ENCODE measurements at regions not wholly inside any gene's neighbourhood (a gene's known extent, or its start where the extent isn't known, plus 50 kb on each side); places are given as distances from the start of the nearest gene placed in this dataset.

DNA sequence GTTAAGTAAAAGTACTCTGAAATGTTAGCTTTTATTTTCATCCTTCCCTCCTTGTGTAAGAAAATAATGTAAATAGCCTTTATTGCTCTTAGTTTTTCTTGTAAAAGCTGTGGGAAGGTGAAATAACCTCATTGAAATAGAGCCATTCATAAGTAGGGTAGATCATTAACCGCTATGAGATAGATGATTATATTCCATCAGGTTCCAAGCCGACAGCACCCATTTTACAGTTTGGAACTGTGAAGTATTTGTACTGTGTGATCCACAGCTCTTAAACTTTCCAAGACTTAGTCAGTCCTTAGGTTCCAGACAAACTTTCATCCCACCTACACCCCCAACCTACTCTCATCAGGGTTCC, 216.5 kb downstream of the TSHZ3 start:
- no peak for DNase-seq (ENCODE audit: low read depth)
- TF ChIP-seq, protein P1, sequence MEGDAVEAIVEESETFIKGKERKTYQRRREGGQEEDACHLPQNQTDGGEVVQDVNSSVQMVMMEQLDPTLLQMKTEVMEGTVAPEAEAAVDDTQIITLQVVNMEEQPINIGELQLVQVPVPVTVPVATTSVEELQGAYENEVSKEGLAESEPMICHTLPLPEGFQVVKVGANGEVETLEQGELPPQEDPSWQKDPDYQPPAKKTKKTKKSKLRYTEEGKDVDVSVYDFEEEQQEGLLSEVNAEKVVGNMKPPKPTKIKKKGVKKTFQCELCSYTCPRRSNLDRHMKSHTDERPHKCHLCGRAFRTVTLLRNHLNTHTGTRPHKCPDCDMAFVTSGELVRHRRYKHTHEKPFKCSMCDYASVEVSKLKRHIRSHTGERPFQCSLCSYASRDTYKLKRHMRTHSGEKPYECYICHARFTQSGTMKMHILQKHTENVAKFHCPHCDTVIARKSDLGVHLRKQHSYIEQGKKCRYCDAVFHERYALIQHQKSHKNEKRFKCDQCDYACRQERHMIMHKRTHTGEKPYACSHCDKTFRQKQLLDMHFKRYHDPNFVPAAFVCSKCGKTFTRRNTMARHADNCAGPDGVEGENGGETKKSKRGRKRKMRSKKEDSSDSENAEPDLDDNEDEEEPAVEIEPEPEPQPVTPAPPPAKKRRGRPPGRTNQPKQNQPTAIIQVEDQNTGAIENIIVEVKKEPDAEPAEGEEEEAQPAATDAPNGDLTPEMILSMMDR (IDR thresholded peaks at IDR 0.05; ENCODE audit: control insufficient read depth, insufficient read depth, low read depth, low read length, missing control alignments) = no peak
- no peak overlapping the region for H3K4me3 ChIP-seq (ENCODE audit: control insufficient read depth, low read depth, low read length)

DNA sequence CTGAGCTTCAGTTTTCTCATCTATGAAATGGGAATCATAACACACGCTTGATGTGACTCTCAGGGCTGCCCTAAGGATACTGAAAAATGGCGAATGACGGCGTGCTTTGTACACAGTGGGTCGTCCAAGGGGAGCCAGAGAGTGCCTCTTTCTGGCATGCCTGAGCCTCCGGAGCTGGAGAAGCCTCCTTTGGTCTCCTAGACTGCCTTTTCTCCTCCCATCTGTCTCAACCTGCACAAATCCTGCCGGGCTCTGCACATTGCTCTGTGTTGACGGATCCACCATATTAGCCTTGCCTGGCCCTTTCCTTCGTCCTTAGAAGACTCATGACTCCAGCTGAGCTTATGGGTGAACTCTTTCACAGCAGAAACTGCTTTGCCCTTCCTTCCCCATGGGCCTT, 220.9 kb downstream of the TSHZ3 start:
- TF ChIP-seq, protein P1 (IDR thresholded peaks at IDR 0.05; ENCODE audit: control insufficient read depth, insufficient read depth, low read depth, low read length, missing control alignments) = no peak
- H3K4me3 ChIP-seq (ENCODE audit: control insufficient read depth, low read depth, low read length) = no peak overlapping the region
- no peak for DNase-seq (ENCODE audit: low read depth)

DNA sequence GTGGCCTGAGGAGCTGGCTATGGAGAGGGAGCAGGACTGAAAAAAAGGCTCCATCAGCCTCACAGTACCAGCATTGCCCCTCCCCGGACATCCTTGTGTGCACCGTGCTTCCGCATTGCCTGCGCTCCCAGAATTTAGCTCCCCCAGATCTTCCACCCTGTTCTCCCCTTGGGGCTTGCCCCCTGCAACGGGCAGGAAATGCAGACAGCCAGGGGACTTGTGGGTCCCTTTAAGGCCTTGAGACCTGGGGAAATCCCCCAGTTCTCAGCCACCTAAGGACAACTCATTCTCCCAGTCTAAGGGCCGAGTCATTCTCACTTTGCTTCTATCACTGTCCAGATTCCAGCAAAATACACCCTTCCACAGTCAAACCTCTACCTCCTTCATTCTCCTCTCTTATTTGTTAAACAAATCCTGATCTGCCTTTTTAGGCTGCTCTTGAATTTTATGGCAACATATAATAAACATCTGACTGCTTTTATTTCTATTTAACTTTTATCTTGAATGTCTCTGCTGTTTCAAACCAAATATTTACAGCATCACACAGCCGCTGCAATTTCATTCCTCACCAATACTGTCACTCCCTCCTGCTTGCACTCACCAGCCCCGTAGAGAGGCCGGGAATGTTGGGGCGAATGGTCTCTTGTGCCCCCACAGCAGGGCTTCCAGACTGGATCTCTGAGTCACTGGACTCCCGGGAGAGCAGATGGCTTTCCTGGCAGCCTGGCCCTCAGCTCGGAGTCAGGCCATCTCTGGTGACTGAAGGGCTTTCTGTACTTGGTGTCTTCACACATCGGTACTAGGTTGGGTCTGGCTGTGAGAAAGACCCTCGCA, 221.9 kb downstream of the TSHZ3 start:
- DNase-seq (ENCODE audit: low read depth) = peak; percentile 90
- TF ChIP-seq, protein P1 (IDR thresholded peaks at IDR 0.05; ENCODE audit: control insufficient read depth, insufficient read depth, low read depth, low read length, missing control alignments) = no peak

DNA sequence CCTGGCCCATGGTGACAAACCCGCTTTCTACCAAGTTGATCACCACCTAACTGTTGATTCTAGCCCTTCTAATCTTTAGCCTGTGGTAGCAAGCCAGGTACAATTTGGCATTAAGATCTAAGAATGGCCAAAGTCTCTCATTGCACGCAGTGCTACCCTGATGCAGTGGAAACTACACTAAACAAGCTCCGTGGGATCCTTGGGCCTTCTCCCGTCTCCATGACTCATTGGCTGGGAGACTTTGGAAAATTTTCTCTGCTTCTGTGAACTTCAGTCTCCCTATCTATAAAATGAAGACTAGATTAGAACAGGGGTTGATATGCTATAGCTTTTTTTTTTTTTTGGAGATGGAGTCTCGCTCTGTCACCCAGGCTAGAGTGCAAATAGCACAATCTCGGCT, 223.0 kb downstream of the TSHZ3 start:
- H3K4me3 ChIP-seq (ENCODE audit: control insufficient read depth, low read depth, low read length) = no peak overlapping the region
- no peak for DNase-seq (ENCODE audit: low read depth)
- TF ChIP-seq, protein P1 (IDR thresholded peaks at IDR 0.05; ENCODE audit: control insufficient read depth, insufficient read depth, low read depth, low read length, missing control alignments) = no peak

More for the DNA sequence above, 221.9 kb downstream of the TSHZ3 start:
- no peak overlapping the region; the same call in 1 of the 2 replicates for H3K4me3 ChIP-seq (ENCODE audit: control insufficient read depth, low read depth, low read length)

DNA sequence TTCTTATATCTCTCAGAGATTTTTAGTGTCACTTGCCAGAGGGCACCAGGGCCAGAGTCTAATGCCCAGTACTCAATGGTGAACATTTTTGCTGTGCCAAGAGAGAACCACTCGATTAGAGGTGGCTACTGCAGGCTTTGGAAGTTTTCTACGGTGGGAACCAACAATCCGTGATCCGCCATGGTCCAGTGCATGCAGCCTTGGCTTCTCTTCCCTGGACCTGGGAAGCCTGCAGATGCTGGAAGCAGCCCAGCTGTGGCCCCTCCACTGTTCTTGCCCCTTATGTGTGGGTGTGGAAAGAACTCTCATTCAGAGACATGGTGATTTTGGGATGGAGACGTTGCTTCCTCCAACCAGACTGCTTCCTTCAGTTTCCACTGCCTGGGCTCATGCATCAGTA, 224.2 kb downstream of the TSHZ3 start:
- DNase-seq (ENCODE audit: low read depth) = no peak
- H3K4me3 ChIP-seq (ENCODE audit: control insufficient read depth, low read depth, low read length) = no peak overlapping the region
- TF ChIP-seq, protein P1 (IDR thresholded peaks at IDR 0.05; ENCODE audit: control insufficient read depth, insufficient read depth, low read depth, low read length, missing control alignments) = no peak

DNA sequence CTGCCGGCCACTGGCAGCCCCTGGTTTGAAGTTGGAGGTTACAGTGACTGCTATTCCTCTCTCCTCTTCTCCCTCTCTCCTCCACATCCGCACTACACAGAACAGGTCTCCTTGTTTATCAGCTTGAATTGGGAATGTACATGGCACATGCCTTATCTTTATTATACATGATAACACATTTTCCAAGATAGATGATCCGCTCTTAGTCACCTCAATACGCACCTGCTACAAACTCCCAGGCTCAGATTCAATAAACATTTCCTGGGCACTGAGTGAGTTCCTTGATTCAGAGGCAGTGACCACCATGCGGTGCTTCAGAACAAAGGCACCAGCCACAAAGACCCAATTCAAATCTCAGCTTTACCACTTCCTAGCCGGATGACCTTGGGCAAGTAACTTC, 227.7 kb downstream of the TSHZ3 start:
- H3K4me3 ChIP-seq (ENCODE audit: control insufficient read depth, low read depth, low read length) = no peak overlapping the region
- no peak for DNase-seq (ENCODE audit: low read depth)
- TF ChIP-seq, protein P1 (IDR thresholded peaks at IDR 0.05; ENCODE audit: control insufficient read depth, insufficient read depth, low read depth, low read length, missing control alignments) = no peak
